Lung (tissue), 11 donors: ENCODE measurements at regions not wholly inside any gene's neighbourhood (a gene's known extent, or its start where the extent isn't known, plus 50 kb on each side); places are given as distances from the start of the nearest gene placed in this dataset.

Source experiments
- ATAC-seq: fragments of 200-7000 bp; cut with Tn5 transposase; one replicate; pipeline ENCODE4 v1.9.1; 2020; ENCODE audit warnings: moderate number of reproducible peaks; ENCODE audit not compliant: insufficient read depth, low FRiP score
- DNase-seq, 3 donors: peaks; one replicate each; pipeline ENCODE4 v3.0.0-alpha.2; 2013 to 2017
- H3K27ac ChIP-seq, 2 donors: one replicate each; pipeline ENCODE4 v1.5.1; 2013; ENCODE audit warnings: mild to moderate bottlenecking in 2 of 2, moderate library complexity in 2 of 2, control low read depth in 1 of 2, inconsistent platforms in 1 of 2, low read depth in 1 of 2, low read length in 1 of 2
- H3K27me3 ChIP-seq, 3 donors: one replicate each; pipeline ENCODE4 v1.5.1; 2013; ENCODE audit warnings: low read length in 2 of 3; ENCODE audit not compliant: control insufficient read depth in 3 of 3, insufficient read depth in 3 of 3
- H3K36me3 ChIP-seq, 4 donors: one replicate each; pipeline ENCODE4 v1.5.1; 2013; ENCODE audit warnings: low read length in 4 of 4, mild to moderate bottlenecking in 1 of 4, moderate library complexity in 1 of 4; ENCODE audit not compliant: control insufficient read depth in 4 of 4, insufficient read depth in 4 of 4
- H3K4me1 ChIP-seq, 5 donors: one replicate each; pipeline ENCODE4 v1.5.1; 2013; ENCODE audit warnings: low read length in 5 of 5, mild to moderate bottlenecking in 2 of 5, moderate library complexity in 1 of 5; ENCODE audit not compliant: control insufficient read depth in 5 of 5, insufficient read depth in 5 of 5
- H3K4me3 ChIP-seq: one replicate; pipeline ENCODE4 v1.5.1; 2013; ENCODE audit warnings: mild to moderate bottlenecking, control low read depth, moderate library complexity
- H3K9ac ChIP-seq, 2 donors: one replicate each; pipeline ENCODE4 v1.5.1; 2013; ENCODE audit warnings: low read length in 2 of 2, control low read depth in 1 of 2; ENCODE audit not compliant: insufficient read depth in 1 of 2
- H3K9me3 ChIP-seq, 4 donors: one replicate each; pipeline ENCODE4 v1.5.1; 2013; ENCODE audit warnings: low read length in 3 of 4, mild to moderate bottlenecking in 1 of 4, moderate library complexity in 1 of 4; ENCODE audit not compliant: control insufficient read depth in 4 of 4, insufficient read depth in 3 of 4
- WGBS, 2 donors: extraction: QIAGEN DNeasy Blood & Tissue Kit; methylation state at CpG; one replicate each; pipeline ENCODE4 v1.1.7; 2013; 5-methylcytosine and 5-hydroxymethylcytosine counted together
- TF ChIP-seq, protein P1 (sequence below): IDR thresholded peaks from 2 replicates; pipeline ENCODE4 v1.5.1; 2012; ENCODE audit warnings: mild to moderate bottlenecking; ENCODE audit errors: control extremely low read depth, extremely low read depth
- donor health status: control.
- donor health status: control.
- donor health status: Bipolar disorder and iron deficiency.
- donor health status: healthy.
- donor health status: DM: yes; HTN: yes; CAD: no.

DNA sequence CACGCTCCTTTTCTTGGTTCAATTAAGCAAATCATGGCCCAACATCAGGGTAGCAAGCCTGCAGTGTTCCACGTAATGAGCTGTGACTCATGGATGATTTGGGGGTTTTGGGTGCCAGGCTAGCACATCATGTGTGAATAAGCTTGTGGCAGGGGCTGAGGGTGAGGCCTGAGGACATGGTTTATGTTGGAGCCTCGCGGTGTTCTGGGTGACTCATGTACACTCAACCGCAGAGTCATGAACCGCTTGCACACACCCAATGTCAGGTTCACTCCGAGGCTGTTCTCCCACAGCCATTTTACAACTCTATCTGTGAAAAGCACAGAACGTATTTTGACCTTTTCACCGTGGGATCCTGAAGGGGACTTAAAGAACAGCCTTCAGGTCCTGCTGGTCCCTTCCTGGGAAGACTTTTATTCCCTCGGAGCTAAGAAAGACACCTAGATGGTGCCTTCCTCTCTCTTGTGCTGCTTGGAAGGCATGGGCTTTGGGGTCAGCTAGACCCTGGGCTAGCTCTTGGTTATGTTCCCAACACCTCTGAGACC, 139.9 kb upstream of the ZEB2 start:
- Histone ChIP-seq H3K27ac (peak overlapping the region in 1 of 2 donors; percentile 80), H3K9me3 (peaks cover 0 to 1% (median 0%) of the 10 kb centered on the region in 4 donors), H3K36me3 (no peaks in the 10 kb centered on the region), H3K9ac (no peak overlapping the region), H3K4me3 (no peak overlapping the region), H3K27me3 (no peaks in the 10 kb centered on the region), H3K4me1 (no peaks in the 10 kb centered on the region)
- TF ChIP-seq, protein P1, sequence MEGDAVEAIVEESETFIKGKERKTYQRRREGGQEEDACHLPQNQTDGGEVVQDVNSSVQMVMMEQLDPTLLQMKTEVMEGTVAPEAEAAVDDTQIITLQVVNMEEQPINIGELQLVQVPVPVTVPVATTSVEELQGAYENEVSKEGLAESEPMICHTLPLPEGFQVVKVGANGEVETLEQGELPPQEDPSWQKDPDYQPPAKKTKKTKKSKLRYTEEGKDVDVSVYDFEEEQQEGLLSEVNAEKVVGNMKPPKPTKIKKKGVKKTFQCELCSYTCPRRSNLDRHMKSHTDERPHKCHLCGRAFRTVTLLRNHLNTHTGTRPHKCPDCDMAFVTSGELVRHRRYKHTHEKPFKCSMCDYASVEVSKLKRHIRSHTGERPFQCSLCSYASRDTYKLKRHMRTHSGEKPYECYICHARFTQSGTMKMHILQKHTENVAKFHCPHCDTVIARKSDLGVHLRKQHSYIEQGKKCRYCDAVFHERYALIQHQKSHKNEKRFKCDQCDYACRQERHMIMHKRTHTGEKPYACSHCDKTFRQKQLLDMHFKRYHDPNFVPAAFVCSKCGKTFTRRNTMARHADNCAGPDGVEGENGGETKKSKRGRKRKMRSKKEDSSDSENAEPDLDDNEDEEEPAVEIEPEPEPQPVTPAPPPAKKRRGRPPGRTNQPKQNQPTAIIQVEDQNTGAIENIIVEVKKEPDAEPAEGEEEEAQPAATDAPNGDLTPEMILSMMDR: no peak
- 78 to 80% methylated on average over 10 of the region's 10 CpGs for WGBS, 2 donors
- DNase-seq: no peak
- peak; percentile 63 for ATAC-seq

DNA sequence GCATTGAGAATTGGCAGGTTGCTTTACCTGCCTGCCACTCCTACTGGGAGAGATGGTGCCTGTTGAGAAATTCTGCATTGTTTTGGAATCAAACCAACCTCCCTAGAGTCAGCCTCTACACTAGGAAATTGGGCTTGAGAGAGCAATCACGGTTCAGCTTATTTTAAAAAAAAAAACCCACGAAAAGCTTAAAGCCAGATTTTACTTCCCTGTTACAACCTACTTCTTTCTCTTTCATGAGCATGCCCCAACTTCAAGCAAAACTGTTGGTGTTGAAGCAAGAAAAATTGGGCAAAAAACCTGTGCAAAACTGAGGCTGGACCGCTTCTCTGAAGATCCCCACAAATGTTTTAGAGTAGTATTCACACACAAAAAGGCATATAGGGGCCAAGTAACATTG, 134.6 kb upstream of the ZEB2 start:
- Histone ChIP-seq H3K27me3 (no peaks in the 10 kb centered on the region), H3K4me3 (no peak overlapping the region), H3K9me3 (no peaks in the 10 kb centered on the region), H3K4me1 (peaks cover 0 to 21% (median 0%) of the 10 kb centered on the region in 5 donors), H3K36me3 (no peaks in the 10 kb centered on the region), H3K27ac (no peak overlapping the region), H3K9ac (no peak overlapping the region)
- DNase-seq (no peak), ATAC-seq (no peak)
- TF ChIP-seq, protein P1: no peak
- 42 to 66% methylated on average over 3 of the region's 3 CpGs for WGBS, 2 donors

DNA sequence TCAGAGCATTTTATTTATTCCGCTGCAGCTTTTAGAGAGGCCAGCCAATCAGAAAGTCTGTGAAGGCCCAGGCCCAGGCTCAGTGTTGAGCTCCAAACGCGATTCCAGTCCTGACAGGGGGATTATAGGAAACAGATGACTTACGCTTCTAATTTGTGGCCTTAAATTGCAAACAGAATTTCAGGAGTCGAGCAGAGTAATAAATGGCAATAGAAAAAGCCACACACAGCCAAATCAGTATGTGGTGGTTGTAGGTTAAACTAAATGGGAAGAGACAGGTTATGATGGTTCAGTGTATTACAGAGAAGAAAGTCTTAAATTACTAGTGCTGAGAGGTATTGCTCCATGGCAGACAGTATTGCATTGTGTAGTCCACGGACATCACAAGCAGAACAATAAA, 131.0 kb upstream of the ZEB2 start:
- Histone ChIP-seq H3K27ac (no peak overlapping the region), H3K9me3 (no peaks in the 10 kb centered on the region), H3K36me3 (no peaks in the 10 kb centered on the region), H3K27me3 (no peaks in the 10 kb centered on the region), H3K4me3 (no peak overlapping the region), H3K4me1 (peaks cover 0 to 21% (median 0%) of the 10 kb centered on the region in 5 donors), H3K9ac (no peak overlapping the region)
- 86 to 91% methylated on average over 6 of the region's 6 CpGs for WGBS, 2 donors
- DNase-seq (peak in 1 of 3 donors; percentile 21), ATAC-seq (no peak)
- TF ChIP-seq, protein P1: no peak
